ENCODE measurements at regions not wholly inside any gene's neighbourhood (a gene's known extent, or its start where the extent isn't known, plus 50 kb on each side); places are given as distances from the start of the nearest gene placed in this dataset.

DNA sequence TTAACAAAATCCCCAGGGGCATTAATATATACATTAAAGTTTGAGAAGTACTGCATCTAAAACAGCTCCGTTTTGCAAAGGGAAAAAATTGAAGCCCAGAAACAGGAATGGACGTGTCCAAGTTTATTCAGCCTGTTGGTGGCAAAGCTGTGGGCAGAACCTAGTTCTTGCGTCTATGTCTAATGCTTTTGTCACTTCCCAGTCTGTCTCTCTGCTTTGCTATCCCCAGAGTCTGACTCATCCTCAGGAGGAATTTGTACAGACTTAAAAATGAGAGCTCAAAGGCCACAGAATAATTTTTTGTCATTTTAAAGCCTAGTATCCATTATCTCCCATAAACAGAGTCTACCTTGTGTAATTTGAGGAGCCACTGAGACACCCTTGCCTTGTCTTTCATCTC lies 330.9 kb upstream of the GRIA1 start:
- WGBS, 2 experiments (ENCODE audit: insufficient coverage in 1 of 2, insufficient read length in 1 of 2) = 59 to 67% methylated on average over 3 of the region's 3 CpGs
- TF ChIP-seq, protein P1, sequence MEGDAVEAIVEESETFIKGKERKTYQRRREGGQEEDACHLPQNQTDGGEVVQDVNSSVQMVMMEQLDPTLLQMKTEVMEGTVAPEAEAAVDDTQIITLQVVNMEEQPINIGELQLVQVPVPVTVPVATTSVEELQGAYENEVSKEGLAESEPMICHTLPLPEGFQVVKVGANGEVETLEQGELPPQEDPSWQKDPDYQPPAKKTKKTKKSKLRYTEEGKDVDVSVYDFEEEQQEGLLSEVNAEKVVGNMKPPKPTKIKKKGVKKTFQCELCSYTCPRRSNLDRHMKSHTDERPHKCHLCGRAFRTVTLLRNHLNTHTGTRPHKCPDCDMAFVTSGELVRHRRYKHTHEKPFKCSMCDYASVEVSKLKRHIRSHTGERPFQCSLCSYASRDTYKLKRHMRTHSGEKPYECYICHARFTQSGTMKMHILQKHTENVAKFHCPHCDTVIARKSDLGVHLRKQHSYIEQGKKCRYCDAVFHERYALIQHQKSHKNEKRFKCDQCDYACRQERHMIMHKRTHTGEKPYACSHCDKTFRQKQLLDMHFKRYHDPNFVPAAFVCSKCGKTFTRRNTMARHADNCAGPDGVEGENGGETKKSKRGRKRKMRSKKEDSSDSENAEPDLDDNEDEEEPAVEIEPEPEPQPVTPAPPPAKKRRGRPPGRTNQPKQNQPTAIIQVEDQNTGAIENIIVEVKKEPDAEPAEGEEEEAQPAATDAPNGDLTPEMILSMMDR (conservative IDR thresholded peaks at IDR 0.05) = no peak
- Histone ChIP-seq H3K4me1 (ENCODE audit: control insufficient read depth, insufficient read depth, low read length) (peaks cover 11% of the 10 kb centered on the region), H3K4me3 (ENCODE audit: low read length) (no peak overlapping the region), H3K27ac (ENCODE audit: low read depth, low read length) (no peak overlapping the region), H3K27me3 (ENCODE audit: control insufficient read depth, insufficient read depth, low read length, poor library complexity, severe bottlenecking) (no peaks in the 10 kb centered on the region), H3K9me3 (ENCODE audit: control insufficient read depth, low read length) (no peaks in the 10 kb centered on the region), H3K9ac (ENCODE audit: extremely low read depth, low read length, poor library complexity, severe bottlenecking) (no peak overlapping the region), H3K36me3 (ENCODE audit: control insufficient read depth, insufficient read depth, low read length) (no peaks in the 10 kb centered on the region)
- Mint-ChIP-seq H3K9me3 (no peaks in the 10 kb centered on the region), H3K36me3 (ENCODE audit: low read depth) (no peaks in the 10 kb centered on the region), H3K4me1 (peaks cover 6% of the 10 kb centered on the region), H3K27me3 (ENCODE audit: insufficient read depth) (no peaks in the 10 kb centered on the region), H3K27ac (no peak overlapping the region), H3K4me3 (no peak overlapping the region)
- DNase-seq = no peak

DNA sequence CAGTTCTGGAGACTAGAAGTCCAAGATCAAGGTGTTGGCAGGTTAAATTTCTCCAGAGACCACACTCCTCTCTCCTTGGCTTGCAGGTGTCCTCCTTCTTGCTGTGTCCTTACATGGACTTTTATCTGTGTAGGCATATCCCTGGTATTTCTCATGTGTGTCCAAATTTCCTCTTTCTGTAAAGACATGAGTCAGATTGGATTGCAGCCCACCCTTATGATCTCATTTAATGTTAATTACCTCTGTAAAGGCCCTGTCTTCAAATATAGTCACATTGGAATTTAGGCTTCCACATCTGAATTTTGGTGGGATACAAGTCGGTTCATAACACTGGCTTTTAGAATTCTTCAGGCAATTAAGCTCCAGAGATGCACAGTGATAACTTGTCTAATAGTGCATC lies 322.2 kb upstream of the GRIA1 start:
- TF ChIP-seq, protein P1 (conservative IDR thresholded peaks at IDR 0.05) = no peak
- H3K27me3 Mint-ChIP-seq (ENCODE audit: insufficient read depth) = no peaks in the 10 kb centered on the region
- H3K27me3 ChIP-seq (ENCODE audit: control insufficient read depth, insufficient read depth, low read length, poor library complexity, severe bottlenecking) = no peaks in the 10 kb centered on the region
- H3K36me3 Mint-ChIP-seq (ENCODE audit: low read depth) = no peaks in the 10 kb centered on the region
- DNase-seq = no peak
- no peak overlapping the region for H3K4me3 ChIP-seq (ENCODE audit: low read length)
- no peaks in the 10 kb centered on the region for H3K9me3 ChIP-seq (ENCODE audit: control insufficient read depth, low read length)
- no peak overlapping the region for H3K9ac ChIP-seq (ENCODE audit: extremely low read depth, low read length, poor library complexity, severe bottlenecking)
- no peaks in the 10 kb centered on the region for H3K4me1 ChIP-seq (ENCODE audit: control insufficient read depth, insufficient read depth, low read length)
- no peak overlapping the region for H3K27ac ChIP-seq (ENCODE audit: low read depth, low read length)
- H3K4me1 Mint-ChIP-seq = no peaks in the 10 kb centered on the region
- no peaks in the 10 kb centered on the region for H3K9me3 Mint-ChIP-seq
- WGBS, 2 experiments (ENCODE audit: insufficient coverage in 1 of 2, insufficient read length in 1 of 2) = 91 to 100% methylated on average over 1 of the region's 1 CpG
- H3K36me3 ChIP-seq (ENCODE audit: control insufficient read depth, insufficient read depth, low read length) = no peaks in the 10 kb centered on the region
- H3K4me3 Mint-ChIP-seq = no peak overlapping the region
- H3K27ac Mint-ChIP-seq = no peak overlapping the region

DNA sequence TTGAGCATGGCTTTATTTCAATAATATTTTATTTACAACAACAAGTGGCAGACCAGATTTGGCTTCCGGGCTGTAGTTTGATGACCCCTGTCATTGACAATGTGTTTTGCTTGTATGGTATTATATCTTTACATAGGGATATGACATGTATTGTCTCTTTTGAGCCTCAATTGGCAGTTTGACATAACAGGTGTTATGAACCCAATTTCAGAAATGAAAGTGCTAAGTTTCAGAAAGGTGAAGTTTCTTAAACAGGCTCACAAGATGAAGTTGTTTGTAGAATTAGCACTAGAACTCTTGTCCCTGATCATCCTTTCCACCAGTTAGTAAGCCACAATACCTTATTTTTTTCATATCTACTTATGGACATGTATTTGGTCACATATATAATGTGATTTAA lies 303.0 kb upstream of the GRIA1 start:
- Histone ChIP-seq H3K4me1 (ENCODE audit: control insufficient read depth, insufficient read depth, low read length) (no peaks in the 10 kb centered on the region), H3K27ac (ENCODE audit: low read depth, low read length) (no peak overlapping the region), H3K4me3 (ENCODE audit: low read length) (no peak overlapping the region), H3K9ac (ENCODE audit: extremely low read depth, low read length, poor library complexity, severe bottlenecking) (no peak overlapping the region), H3K27me3 (ENCODE audit: control insufficient read depth, insufficient read depth, low read length, poor library complexity, severe bottlenecking) (no peaks in the 10 kb centered on the region), H3K36me3 (ENCODE audit: control insufficient read depth, insufficient read depth, low read length) (no peaks in the 10 kb centered on the region), H3K9me3 (ENCODE audit: control insufficient read depth, low read length) (no peaks in the 10 kb centered on the region)
- H3K4me3 Mint-ChIP-seq = no peak overlapping the region
- H3K36me3 Mint-ChIP-seq (ENCODE audit: low read depth) = no peaks in the 10 kb centered on the region
- 96% methylated on average over 1 of the region's 1 CpG; no CpG with 5 or more reads in 1 of the 2 experiments for WGBS, 2 experiments (ENCODE audit: insufficient coverage in 1 of 2, insufficient read length in 1 of 2)
- DNase-seq = no peak
- no peaks in the 10 kb centered on the region for H3K27me3 Mint-ChIP-seq (ENCODE audit: insufficient read depth)
- no peak overlapping the region for H3K27ac Mint-ChIP-seq
- no peaks in the 10 kb centered on the region for H3K9me3 Mint-ChIP-seq
- TF ChIP-seq, protein P1 (conservative IDR thresholded peaks at IDR 0.05) = no peak
- no peaks in the 10 kb centered on the region for H3K4me1 Mint-ChIP-seq

Data from endodermal cell (in vitro differentiated cells).